ENCODE measurements at regions not wholly inside any gene's neighbourhood (a gene's known extent, or its start where the extent isn't known, plus 50 kb on each side); places are given as distances from the start of the nearest gene placed in this dataset.

GRCh38 chr1:4424766-4425165 lies 229.6 kb upstream of the AJAP1 start:
- TF ChIP-seq, protein P1, sequence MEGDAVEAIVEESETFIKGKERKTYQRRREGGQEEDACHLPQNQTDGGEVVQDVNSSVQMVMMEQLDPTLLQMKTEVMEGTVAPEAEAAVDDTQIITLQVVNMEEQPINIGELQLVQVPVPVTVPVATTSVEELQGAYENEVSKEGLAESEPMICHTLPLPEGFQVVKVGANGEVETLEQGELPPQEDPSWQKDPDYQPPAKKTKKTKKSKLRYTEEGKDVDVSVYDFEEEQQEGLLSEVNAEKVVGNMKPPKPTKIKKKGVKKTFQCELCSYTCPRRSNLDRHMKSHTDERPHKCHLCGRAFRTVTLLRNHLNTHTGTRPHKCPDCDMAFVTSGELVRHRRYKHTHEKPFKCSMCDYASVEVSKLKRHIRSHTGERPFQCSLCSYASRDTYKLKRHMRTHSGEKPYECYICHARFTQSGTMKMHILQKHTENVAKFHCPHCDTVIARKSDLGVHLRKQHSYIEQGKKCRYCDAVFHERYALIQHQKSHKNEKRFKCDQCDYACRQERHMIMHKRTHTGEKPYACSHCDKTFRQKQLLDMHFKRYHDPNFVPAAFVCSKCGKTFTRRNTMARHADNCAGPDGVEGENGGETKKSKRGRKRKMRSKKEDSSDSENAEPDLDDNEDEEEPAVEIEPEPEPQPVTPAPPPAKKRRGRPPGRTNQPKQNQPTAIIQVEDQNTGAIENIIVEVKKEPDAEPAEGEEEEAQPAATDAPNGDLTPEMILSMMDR (IDR thresholded peaks at IDR 0.05; ENCODE audit: insufficient read depth, low read length, poor library complexity, severe bottlenecking): no peak
- no peak for TF ChIP-seq EZH2phosphoT487 (conservative IDR thresholded peaks at IDR 0.05; ENCODE audit: low read length)
